GM23338 (cell line): ENCODE measurements at regions not wholly inside any gene's neighbourhood (a gene's known extent, or its start where the extent isn't known, plus 50 kb on each side); places are given as distances from the start of the nearest gene placed in this dataset.

ENCODE experiments used
- CREB1 ChIP-seq: fragments of 250-450 bp; sonication (Bioruptor Pico); IDR thresholded peaks from 2 replicates; pipeline ENCODE4 v1.5.0; 2020; ENCODE audit warnings: low read depth, mild to moderate bottlenecking, moderate library complexity
- EZH2 ChIP-seq: fragments of 200-600 bp; sonication (generic); IDR thresholded peaks from one replicate; pipeline ENCODE4 v1.8.0; 2017; ENCODE audit warnings: antibody characterized with exemption, mild to moderate bottlenecking, low read depth; ENCODE audit not compliant: unreplicated experiment
- EZH2phosphoT487 ChIP-seq: fragments of 200-600 bp; sonication (generic); IDR thresholded peaks from one replicate; pipeline ENCODE4 v1.8.1; 2018; ENCODE audit warnings: antibody characterized with exemption; ENCODE audit not compliant: unreplicated experiment
- JUNB ChIP-seq: IDR thresholded peaks from one replicate; pipeline ENCODE4 v1.6.1; 2016; ENCODE audit warnings: antibody characterized with exemption; ENCODE audit not compliant: unreplicated experiment
- NANOG ChIP-seq: IDR thresholded peaks from 2 replicates; pipeline ENCODE4 v1.6.1; 2016; ENCODE audit warnings: antibody characterized with exemption, borderline replicate concordance
- POLR2AphosphoS5 ChIP-seq: IDR thresholded peaks from 2 replicates; pipeline ENCODE4 v1.6.1; 2016; ENCODE audit warnings: antibody characterized with exemption, low read depth
- STAT1 ChIP-seq: IDR thresholded peaks from one replicate; pipeline ENCODE4 v1.6.1; 2016; ENCODE audit warnings: antibody characterized with exemption; ENCODE audit not compliant: unreplicated experiment
- ZNF114 ChIP-seq: fragments of 250-450 bp; sonication (Bioruptor Pico); IDR thresholded peaks from 2 replicates; pipeline ENCODE4 v1.5.0; 2020; ENCODE audit warnings: mild to moderate bottlenecking, moderate library complexity
- ZNF331 ChIP-seq: fragments of 250-450 bp; sonication (Bioruptor Pico); IDR thresholded peaks from 2 replicates; pipeline ENCODE4 v1.5.0; 2020; ENCODE audit warnings: low read depth, mild to moderate bottlenecking, moderate library complexity
- TF ChIP-seq, protein P1 (sequence below), 2 experiments: fragments of 200-600 bp in 1 of 2; sonication (generic) in 1 of 2; conservative IDR thresholded peaks; 2 replicates each; pipeline versions ENCODE4 v1.5.1 to v1.6.1; 2016 to 2017; ENCODE audit warnings: antibody characterized with exemption in 2 of 2, low read depth in 2 of 2, mild to moderate bottlenecking in 2 of 2, moderate library complexity in 1 of 2
- TF ChIP-seq, protein P2 (sequence below): fragments of 250-450 bp; sonication (Bioruptor Pico); IDR thresholded peaks from 2 replicates; pipeline ENCODE4 v1.5.0; 2020; ENCODE audit warnings: mild to moderate bottlenecking, moderate library complexity
- TF ChIP-seq, protein P3 (sequence below): IDR thresholded peaks from one replicate; pipeline ENCODE4 v1.6.1; 2018; ENCODE audit warnings: antibody characterized with exemption; ENCODE audit not compliant: unreplicated experiment
- TF ChIP-seq, protein P4 (sequence below): IDR thresholded peaks from 2 replicates; pipeline ENCODE4 v1.6.1; 2016; ENCODE audit warnings: antibody characterized with exemption

DNA sequence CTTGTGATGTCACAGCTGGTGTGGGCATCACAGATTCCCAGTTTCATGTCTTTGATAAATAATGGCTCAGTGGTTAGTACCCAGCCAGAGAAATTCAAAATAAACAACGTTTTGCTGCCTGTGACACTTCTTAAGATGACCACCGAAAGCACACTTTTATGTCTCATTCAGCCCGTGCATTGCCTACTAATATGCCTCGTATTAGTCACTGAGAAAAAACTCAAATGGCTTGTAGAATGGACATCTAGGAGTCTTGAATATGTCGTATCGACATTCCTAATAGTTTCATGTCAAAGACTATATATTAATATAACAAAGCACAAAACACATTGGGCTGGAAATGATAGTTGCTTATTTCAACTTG is 103.9 kb upstream of the FAT1 start:
- TF ChIP-seq, protein P1, sequence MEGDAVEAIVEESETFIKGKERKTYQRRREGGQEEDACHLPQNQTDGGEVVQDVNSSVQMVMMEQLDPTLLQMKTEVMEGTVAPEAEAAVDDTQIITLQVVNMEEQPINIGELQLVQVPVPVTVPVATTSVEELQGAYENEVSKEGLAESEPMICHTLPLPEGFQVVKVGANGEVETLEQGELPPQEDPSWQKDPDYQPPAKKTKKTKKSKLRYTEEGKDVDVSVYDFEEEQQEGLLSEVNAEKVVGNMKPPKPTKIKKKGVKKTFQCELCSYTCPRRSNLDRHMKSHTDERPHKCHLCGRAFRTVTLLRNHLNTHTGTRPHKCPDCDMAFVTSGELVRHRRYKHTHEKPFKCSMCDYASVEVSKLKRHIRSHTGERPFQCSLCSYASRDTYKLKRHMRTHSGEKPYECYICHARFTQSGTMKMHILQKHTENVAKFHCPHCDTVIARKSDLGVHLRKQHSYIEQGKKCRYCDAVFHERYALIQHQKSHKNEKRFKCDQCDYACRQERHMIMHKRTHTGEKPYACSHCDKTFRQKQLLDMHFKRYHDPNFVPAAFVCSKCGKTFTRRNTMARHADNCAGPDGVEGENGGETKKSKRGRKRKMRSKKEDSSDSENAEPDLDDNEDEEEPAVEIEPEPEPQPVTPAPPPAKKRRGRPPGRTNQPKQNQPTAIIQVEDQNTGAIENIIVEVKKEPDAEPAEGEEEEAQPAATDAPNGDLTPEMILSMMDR (conservative IDR thresholded peaks at IDR 0.05; ENCODE audit: low read depth in 2 of 2): no peak
- TF ChIP-seq EZH2 (no peak), POLR2AphosphoS5 (no peak), EZH2phosphoT487 (no peak), ZNF114 (CRISPR knock-in tag) (no peak), CREB1 (CRISPR knock-in tag) (no peak), ZNF331 (CRISPR knock-in tag) (no peak), NANOG (no peak), JUNB (no peak), STAT1 (no peak)
- TF ChIP-seq, protein P2, sequence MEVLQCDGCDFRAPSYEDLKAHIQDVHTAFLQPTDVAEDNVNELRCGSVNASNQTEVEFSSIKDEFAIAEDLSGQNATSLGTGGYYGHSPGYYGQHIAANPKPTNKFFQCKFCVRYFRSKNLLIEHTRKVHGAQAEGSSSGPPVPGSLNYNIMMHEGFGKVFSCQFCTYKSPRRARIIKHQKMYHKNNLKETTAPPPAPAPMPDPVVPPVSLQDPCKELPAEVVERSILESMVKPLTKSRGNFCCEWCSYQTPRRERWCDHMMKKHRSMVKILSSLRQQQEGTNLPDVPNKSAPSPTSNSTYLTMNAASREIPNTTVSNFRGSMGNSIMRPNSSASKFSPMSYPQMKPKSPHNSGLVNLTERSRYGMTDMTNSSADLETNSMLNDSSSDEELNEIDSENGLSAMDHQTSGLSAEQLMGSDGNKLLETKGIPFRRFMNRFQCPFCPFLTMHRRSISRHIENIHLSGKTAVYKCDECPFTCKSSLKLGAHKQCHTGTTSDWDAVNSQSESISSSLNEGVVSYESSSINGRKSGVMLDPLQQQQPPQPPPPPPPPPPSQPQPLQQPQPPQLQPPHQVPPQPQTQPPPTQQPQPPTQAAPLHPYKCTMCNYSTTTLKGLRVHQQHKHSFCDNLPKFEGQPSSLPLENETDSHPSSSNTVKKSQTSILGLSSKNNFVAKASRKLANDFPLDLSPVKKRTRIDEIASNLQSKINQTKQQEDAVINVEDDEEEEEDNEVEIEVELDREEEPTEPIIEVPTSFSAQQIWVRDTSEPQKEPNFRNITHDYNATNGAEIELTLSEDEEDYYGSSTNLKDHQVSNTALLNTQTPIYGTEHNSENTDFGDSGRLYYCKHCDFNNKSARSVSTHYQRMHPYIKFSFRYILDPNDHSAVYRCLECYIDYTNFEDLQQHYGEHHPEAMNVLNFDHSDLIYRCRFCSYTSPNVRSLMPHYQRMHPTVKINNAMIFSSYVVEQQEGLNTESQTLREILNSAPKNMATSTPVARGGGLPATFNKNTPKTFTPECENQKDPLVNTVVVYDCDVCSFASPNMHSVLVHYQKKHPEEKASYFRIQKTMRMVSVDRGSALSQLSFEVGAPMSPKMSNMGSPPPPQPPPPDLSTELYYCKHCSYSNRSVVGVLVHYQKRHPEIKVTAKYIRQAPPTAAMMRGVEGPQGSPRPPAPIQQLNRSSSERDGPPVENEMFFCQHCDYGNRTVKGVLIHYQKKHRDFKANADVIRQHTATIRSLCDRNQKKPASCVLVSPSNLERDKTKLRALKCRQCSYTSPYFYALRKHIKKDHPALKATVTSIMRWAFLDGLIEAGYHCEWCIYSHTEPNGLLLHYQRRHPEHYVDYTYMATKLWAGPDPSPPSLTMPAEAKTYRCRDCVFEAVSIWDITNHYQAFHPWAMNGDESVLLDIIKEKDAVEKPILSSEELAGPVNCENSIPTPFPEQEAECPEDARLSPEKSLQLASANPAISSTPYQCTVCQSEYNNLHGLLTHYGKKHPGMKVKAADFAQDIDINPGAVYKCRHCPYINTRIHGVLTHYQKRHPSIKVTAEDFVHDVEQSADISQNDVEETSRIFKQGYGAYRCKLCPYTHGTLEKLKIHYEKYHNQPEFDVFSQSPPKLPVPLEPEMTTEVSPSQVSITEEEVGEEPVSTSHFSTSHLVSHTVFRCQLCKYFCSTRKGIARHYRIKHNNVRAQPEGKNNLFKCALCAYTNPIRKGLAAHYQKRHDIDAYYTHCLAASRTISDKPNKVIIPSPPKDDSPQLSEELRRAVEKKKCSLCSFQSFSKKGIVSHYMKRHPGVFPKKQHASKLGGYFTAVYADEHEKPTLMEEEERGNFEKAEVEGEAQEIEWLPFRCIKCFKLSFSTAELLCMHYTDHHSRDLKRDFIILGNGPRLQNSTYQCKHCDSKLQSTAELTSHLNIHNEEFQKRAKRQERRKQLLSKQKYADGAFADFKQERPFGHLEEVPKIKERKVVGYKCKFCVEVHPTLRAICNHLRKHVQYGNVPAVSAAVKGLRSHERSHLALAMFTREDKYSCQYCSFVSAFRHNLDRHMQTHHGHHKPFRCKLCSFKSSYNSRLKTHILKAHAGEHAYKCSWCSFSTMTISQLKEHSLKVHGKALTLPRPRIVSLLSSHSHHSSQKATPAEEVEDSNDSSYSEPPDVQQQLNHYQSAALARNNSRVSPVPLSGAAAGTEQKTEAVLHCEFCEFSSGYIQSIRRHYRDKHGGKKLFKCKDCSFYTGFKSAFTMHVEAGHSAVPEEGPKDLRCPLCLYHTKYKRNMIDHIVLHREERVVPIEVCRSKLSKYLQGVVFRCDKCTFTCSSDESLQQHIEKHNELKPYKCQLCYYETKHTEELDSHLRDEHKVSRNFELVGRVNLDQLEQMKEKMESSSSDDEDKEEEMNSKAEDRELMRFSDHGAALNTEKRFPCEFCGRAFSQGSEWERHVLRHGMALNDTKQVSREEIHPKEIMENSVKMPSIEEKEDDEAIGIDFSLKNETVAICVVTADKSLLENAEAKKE (CRISPR knock-in tag): no peak
- TF ChIP-seq, protein P3, sequence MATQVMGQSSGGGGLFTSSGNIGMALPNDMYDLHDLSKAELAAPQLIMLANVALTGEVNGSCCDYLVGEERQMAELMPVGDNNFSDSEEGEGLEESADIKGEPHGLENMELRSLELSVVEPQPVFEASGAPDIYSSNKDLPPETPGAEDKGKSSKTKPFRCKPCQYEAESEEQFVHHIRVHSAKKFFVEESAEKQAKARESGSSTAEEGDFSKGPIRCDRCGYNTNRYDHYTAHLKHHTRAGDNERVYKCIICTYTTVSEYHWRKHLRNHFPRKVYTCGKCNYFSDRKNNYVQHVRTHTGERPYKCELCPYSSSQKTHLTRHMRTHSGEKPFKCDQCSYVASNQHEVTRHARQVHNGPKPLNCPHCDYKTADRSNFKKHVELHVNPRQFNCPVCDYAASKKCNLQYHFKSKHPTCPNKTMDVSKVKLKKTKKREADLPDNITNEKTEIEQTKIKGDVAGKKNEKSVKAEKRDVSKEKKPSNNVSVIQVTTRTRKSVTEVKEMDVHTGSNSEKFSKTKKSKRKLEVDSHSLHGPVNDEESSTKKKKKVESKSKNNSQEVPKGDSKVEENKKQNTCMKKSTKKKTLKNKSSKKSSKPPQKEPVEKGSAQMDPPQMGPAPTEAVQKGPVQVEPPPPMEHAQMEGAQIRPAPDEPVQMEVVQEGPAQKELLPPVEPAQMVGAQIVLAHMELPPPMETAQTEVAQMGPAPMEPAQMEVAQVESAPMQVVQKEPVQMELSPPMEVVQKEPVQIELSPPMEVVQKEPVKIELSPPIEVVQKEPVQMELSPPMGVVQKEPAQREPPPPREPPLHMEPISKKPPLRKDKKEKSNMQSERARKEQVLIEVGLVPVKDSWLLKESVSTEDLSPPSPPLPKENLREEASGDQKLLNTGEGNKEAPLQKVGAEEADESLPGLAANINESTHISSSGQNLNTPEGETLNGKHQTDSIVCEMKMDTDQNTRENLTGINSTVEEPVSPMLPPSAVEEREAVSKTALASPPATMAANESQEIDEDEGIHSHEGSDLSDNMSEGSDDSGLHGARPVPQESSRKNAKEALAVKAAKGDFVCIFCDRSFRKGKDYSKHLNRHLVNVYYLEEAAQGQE: no peak
- TF ChIP-seq, protein P4, sequence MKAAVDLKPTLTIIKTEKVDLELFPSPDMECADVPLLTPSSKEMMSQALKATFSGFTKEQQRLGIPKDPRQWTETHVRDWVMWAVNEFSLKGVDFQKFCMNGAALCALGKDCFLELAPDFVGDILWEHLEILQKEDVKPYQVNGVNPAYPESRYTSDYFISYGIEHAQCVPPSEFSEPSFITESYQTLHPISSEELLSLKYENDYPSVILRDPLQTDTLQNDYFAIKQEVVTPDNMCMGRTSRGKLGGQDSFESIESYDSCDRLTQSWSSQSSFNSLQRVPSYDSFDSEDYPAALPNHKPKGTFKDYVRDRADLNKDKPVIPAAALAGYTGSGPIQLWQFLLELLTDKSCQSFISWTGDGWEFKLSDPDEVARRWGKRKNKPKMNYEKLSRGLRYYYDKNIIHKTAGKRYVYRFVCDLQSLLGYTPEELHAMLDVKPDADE: no peak
